DND-41 (cell line): ENCODE measurements at regions not wholly inside any gene's neighbourhood (a gene's known extent, or its start where the extent isn't known, plus 50 kb on each side); places are given as distances from the start of the nearest gene placed in this dataset.

Experiments used
- ATAC-seq: fragments of 200-7000 bp; cut with Tn5 transposase; 3 replicates; pipeline ENCODE4 v1.9.1; 2021; ENCODE audit warnings: low read depth; ENCODE audit not compliant: insufficient read depth
- DNase-seq: peaks from one replicate; pipeline ENCODE4 v3.0.0-alpha.2; 2020
- H2AFZ ChIP-seq: 2 replicates; pipeline ENCODE4 v1.6.0; 2012; ENCODE audit warnings: low read depth, low read length
- H3K27ac ChIP-seq: 2 replicates; pipeline ENCODE4 v1.5.1; 2012; ENCODE audit warnings: low read length, inconsistent platforms
- H3K27me3 ChIP-seq: fragments of 200-600 bp; sonication (generic); 2 replicates; pipeline ENCODE4 v1.6.0; 2012; ENCODE audit warnings: low read length, mild to moderate bottlenecking, inconsistent platforms; ENCODE audit not compliant: insufficient read depth, poor library complexity
- H3K36me3 ChIP-seq: 2 replicates; pipeline ENCODE4 v1.5.1; 2012; ENCODE audit warnings: low read length, inconsistent platforms; ENCODE audit not compliant: insufficient read depth
- H3K4me1 ChIP-seq: 2 replicates; pipeline ENCODE4 v1.5.1; 2012; ENCODE audit warnings: mild to moderate bottlenecking, low read length; ENCODE audit not compliant: insufficient read depth
- H3K4me2 ChIP-seq: 2 replicates; pipeline ENCODE4 v1.6.0; 2012; ENCODE audit warnings: mild to moderate bottlenecking, moderate library complexity, low read length, inconsistent platforms; ENCODE audit not compliant: insufficient read depth
- H3K4me3 ChIP-seq, 2 experiments: fragments of 200-600 bp in 1 of 2; shearing (Covaris generic) in 1 of 2; 2 replicates each; pipeline ENCODE4 v1.5.1; 2012 to 2016; ENCODE audit warnings: inconsistent platforms in 2 of 2, low read length in 2 of 2, mild to moderate bottlenecking in 2 of 2, low read depth in 1 of 2, moderate library complexity in 1 of 2
- H3K79me2 ChIP-seq: 2 replicates; pipeline ENCODE4 v1.6.0; 2012; ENCODE audit warnings: low read length, inconsistent platforms; ENCODE audit not compliant: insufficient read depth
- H3K9ac ChIP-seq: 2 replicates; pipeline ENCODE4 v1.6.0; 2012; ENCODE audit warnings: low read depth, mild to moderate bottlenecking, inconsistent platforms, low read length, moderate library complexity
- H3K9me3 ChIP-seq: 2 replicates; pipeline ENCODE4 v1.5.1; 2012; ENCODE audit warnings: low read length, moderate library complexity, mild to moderate bottlenecking, inconsistent platforms; ENCODE audit not compliant: insufficient read depth, severe bottlenecking
- H4K20me1 ChIP-seq: 2 replicates; pipeline ENCODE4 v1.6.0; 2012; ENCODE audit warnings: low read length; ENCODE audit not compliant: insufficient read depth
- CTCF ChIP-seq: IDR thresholded peaks from 2 replicates; pipeline ENCODE4 v1.5.1; 2012; ENCODE audit warnings: borderline replicate concordance, low read length, moderate library complexity, mild to moderate bottlenecking; ENCODE audit not compliant: poor library complexity, severe bottlenecking; ENCODE audit errors: extremely low read depth
- EZH2 ChIP-seq: IDR thresholded peaks from 3 replicates; pipeline ENCODE4 v1.6.1; 2012; ENCODE audit warnings: borderline replicate concordance, low read depth, mild to moderate bottlenecking, moderate library complexity, low read length, inconsistent platforms; ENCODE audit not compliant: severe bottlenecking

- Histone ChIP-seq H3K79me2 (no peaks in the 10 kb centered on the region), H3K27ac (no peak overlapping the region), H3K4me1 (no peaks in the 10 kb centered on the region), H4K20me1 (no peaks in the 10 kb centered on the region), H3K9me3 (no peaks in the 10 kb centered on the region), H2AFZ (no peak overlapping the region), H3K4me3 (no peak overlapping the region), H3K27me3 (no peaks in the 10 kb centered on the region), H3K36me3 (no peaks in the 10 kb centered on the region), H3K4me2 (no peak overlapping the region), H3K9ac (no peak overlapping the region)
- TF ChIP-seq EZH2 (no peak), CTCF (no peak)
- DNase-seq (no peak), ATAC-seq (no peak)
Measured at GRCh38 chr1:217191441-217191840, 439.4 kb downstream of the GPATCH2 start.

- no peak overlapping the region for H3K4me2 ChIP-seq
- no peaks in the 10 kb centered on the region for H3K9me3 ChIP-seq
- H3K27me3 ChIP-seq, result no peaks in the 10 kb centered on the region
- no peak overlapping the region for H2AFZ ChIP-seq
- H4K20me1 ChIP-seq, result no peaks in the 10 kb centered on the region
- no peaks in the 10 kb centered on the region for H3K36me3 ChIP-seq
- no peak overlapping the region for H3K4me3 ChIP-seq
- no peak overlapping the region for H3K27ac ChIP-seq
- TF ChIP-seq CTCF (no peak), EZH2 (no peak)
- no peak overlapping the region for H3K9ac ChIP-seq
- no peak for DNase-seq
- no peaks in the 10 kb centered on the region for H3K79me2 ChIP-seq
- no peak for ATAC-seq
- H3K4me1 ChIP-seq, result no peaks in the 10 kb centered on the region
Measured at GRCh38 chr1:217190359-217190758, 440.5 kb downstream of the GPATCH2 start.

GRCh38 chr1:217189362-217189761, 441.5 kb downstream of the GPATCH2 start:
- ATAC-seq, result no peak
- no peaks in the 10 kb centered on the region for H3K79me2 ChIP-seq
- H3K27ac ChIP-seq, result no peak overlapping the region
- no peaks in the 10 kb centered on the region for H3K27me3 ChIP-seq
- H3K4me3 ChIP-seq, result no peak overlapping the region
- H3K36me3 ChIP-seq, result no peaks in the 10 kb centered on the region
- no peaks in the 10 kb centered on the region for H3K4me1 ChIP-seq
- H3K9ac ChIP-seq, result no peak overlapping the region
- no peaks in the 10 kb centered on the region for H3K9me3 ChIP-seq
- no peak overlapping the region for H3K4me2 ChIP-seq
- no peaks in the 10 kb centered on the region for H4K20me1 ChIP-seq
- no peak for DNase-seq
- TF ChIP-seq EZH2 (no peak), CTCF (no peak)
- no peak overlapping the region for H2AFZ ChIP-seq
